Renal cortex interstitium (tissue), 11 donors: ENCODE measurements at regions not wholly inside any gene's neighbourhood (a gene's known extent, or its start where the extent isn't known, plus 50 kb on each side); places are given as distances from the start of the nearest gene placed in this dataset.
A peak's percentile ranks its signal among the peaks of the same experiment; 100 is the strongest.
"Not testable (repeated sequence)": the region's sequence is repeated elsewhere in the genome, so short reads cannot be mapped to it uniquely, and the experiment has no call there.

Experiments
- DNase-seq, 11 donors: peaks; one replicate each; pipeline ENCODE4 v3.0.0-alpha.2; 2013; ENCODE audit warnings: low read depth in 9 of 11, low spot score in 4 of 11; ENCODE audit errors: extremely low read depth in 1 of 11

DNA sequence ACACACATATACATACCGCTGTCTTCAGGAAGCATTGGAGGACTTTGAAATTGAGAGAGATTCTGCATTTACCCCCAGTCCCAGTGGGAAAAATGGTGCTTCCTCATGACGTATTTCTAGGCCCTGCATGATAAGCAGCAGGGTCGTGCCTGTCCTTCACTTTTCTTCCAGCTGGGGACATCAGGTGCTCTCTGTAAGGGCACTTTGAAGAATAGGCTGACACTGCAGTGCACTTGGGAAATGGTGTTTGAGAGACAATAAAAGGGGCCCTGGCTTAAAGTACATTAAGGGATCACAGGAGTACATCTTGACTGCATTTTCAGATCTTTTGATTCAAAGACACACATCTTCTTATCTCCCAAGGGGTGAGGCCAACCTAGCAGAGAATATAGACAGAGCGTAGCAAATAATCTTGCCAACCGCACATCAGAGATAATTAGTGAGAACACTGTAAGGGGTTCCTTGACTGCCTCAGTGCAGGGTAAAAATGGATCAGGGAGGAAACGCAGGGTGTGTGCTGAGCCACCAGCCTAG, 437.9 kb downstream of the CSNK1G3 start:
- no peak for DNase-seq

GRCh38 chr5:123949043-123949804, 437.2 kb downstream of the CSNK1G3 start:
- no peak for DNase-seq

- no peak for DNase-seq
Measured at GRCh38 chr5:123947797-123948196, 435.8 kb downstream of the CSNK1G3 start.

GRCh38 chr5:123945548-123945947, 433.6 kb downstream of the CSNK1G3 start:
- no peak for DNase-seq

GRCh38 chr5:123943151-123943550, 431.2 kb downstream of the CSNK1G3 start:
- DNase-seq: no peak

DNA sequence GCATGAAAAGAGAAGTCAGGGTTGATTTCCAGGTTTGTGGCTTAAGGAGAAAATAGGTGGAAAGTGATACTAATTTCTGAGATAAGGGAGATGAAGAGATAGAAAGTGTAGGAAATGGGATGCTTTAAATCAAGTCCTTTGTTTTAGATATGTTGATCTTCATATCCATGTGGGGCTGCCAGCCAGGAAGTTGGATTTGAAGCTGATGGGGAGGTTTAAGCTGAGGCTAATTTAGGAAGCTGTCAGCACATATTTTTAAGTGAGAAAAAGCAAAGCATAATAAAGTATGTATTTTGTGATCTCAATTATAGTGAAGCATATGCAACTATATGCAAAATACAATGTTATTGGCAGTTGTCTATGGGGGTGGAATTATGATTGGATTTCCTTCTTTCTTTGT, 428.4 kb downstream of the CSNK1G3 start:
- no peak for DNase-seq

- DNase-seq: no peak
Measured at GRCh38 chr5:123937230-123937629, 425.3 kb downstream of the CSNK1G3 start.

- DNase-seq: no peak
Measured at GRCh38 chr5:123936548-123936947, 424.6 kb downstream of the CSNK1G3 start.

GRCh38 chr5:123933812-123934211, 421.8 kb downstream of the CSNK1G3 start:
- not testable (repeated sequence) for DNase-seq

- no peak for DNase-seq
Measured at GRCh38 chr5:123929055-123929474, 417.1 kb downstream of the CSNK1G3 start.

GRCh38 chr5:123928401-123928800, 416.4 kb downstream of the CSNK1G3 start:
- peak in 3 of 11 donors; percentile 3 to 26 (median 7) for DNase-seq

- no peak for DNase-seq
Measured at GRCh38 chr5:123921193-123921592, 409.2 kb downstream of the CSNK1G3 start.

DNA sequence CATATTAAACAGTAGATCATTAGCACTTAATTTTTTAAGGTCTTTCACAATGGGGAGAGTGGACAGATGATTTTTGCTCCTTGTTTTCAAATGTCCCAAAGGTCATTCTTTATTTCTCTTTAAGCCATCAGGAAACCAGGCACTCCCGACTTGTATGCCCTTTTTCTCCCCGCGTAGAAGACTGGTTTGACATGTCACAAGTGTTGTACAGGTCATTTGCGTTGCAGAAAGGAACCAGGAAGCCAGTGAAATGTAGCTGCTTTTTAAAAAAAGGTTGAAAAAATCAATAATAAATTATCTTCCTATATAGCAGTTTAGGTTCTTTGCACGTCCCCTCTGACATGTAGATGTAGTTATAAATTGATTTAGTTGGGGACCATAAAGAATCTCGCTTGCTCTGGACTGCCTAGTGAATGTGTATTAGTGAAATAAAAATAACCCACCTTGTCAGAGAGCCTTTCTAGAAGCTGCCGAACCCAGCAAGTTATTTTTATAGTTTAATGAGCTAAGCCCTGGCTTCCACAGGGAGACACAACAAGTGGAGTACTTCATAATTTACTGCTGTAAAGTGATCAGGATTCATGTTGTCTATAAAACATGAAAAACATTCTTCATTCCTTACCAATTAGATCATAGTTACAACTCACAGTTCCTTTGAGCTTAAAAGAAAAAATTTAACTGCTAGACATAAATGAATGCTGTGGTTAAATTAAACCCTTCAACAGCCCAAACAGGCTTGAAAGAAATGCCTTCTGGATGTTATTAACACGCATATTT, 404.6 kb downstream of the CSNK1G3 start:
- DNase-seq: peak; percentile 26 to 79 (median 51)

- no peak for DNase-seq
Measured at GRCh38 chr5:123914333-123914732, 402.4 kb downstream of the CSNK1G3 start.

DNA sequence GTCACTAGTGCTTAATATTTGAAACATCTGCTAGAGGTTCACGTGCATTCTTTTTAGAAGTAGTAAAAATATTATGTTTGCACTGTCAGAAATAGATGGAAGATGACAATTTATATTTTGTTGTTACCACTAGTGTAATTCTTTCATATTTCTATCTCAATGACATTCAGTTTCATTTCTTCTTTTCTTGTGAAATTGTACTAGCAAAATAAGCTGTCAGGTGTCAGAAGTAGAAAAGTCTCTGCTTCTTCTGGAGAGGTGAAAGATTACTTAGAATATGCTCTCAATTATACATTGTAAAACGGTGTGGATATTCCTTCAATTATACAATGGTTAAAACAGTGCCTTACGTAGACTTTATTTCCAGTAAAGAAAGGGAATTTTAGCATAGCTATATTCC, 395.4 kb downstream of the CSNK1G3 start:
- no peak for DNase-seq

DNA sequence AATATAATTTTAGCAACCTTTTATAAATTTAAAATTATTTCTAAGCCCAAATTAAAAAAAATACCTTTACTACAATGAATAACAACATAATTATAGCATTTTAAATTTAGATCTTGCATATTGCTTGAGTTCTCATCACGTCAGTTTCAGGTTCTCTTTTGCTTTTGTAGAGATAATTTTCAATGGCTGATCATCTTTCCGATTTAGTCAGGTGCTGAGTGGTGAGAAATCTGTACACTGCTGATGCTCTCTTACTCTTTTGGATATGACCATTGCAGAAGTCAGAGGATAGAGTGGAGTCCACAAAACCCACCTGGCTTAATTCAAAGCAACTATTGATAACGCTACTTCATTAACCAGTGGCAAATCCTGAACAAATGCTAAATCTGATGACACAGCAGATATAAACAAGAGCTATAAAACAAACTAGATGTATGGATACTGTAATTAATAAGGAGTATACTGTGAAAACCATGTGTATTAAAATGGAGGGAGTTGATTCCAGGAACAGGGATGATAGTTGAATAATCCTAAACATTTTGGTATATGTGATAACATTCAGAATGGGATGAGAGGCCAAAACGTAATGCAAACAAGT, 394.8 kb downstream of the CSNK1G3 start:
- DNase-seq: no peak

DNA sequence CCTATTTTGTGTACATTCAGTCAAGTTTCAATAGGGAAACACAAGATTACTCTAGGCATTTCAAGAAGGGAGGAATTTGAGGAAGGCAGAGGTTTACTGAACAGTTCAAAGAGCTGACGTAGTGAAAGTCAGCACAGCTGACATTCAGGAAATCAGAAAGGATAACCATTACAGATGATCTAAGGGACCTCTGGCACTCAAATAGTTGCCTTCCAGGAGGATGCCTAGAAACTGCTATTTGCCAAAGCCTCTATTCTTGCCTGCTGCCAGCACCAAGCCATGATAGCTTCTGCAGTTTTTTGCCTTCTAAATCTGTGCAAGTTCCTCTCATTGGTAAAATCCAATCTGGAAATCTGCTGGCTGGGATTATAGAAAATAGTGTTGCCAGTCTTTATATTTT, 373.1 kb downstream of the CSNK1G3 start:
- no peak for DNase-seq

DNA sequence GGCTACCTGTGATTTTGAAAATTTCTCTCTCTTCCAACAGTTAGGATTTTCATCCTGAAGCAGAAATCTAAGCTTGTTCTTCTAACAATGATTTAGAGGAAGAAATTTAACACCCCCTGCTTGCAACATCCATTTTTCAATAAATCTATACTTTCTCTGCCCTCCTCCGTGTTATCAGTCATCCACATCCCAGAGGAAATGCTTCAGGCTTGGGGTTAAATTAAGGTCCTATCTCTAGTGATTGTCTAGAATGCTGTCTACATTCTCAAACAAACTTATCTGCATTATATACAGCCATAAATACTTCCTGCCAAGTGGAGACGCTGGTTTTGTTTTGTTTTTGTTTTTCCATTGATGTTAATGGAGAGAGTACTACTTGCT, 371.0 kb downstream of the CSNK1G3 start:
- DNase-seq: no peak

- DNase-seq: no peak
Measured at GRCh38 chr5:123882319-123882964, 370.5 kb downstream of the CSNK1G3 start.
